Activated CD8-positive, alpha-beta T cell treated with anti-CD3 and anti-CD28 coated beads, Interleukin-2, amount 10 ng/mL, durations not matched to agents 7 days and 5 days (primary cell): ENCODE measurements at regions not wholly inside any gene's neighbourhood (a gene's known extent, or its start where the extent isn't known, plus 50 kb on each side); places are given as distances from the start of the nearest gene placed in this dataset.

Experiments
- ATAC-seq: fragments of 150-1000 bp; cut with Tn5 transposase; one replicate; pipeline ENCODE4 v1.10.0; 2021; ENCODE audit warnings: moderate library complexity
- CTCF ChIA-PET: fragments of 350-600 bp; sonication (Branson Sonifier 250); formaldehyde crosslinking; loops from one replicate; lab custom pipeline; 2021; ENCODE audit warnings: antibody characterized with exemption; lab: Charles Lee
- POLR2A ChIA-PET: fragments of 350-600 bp; sonication (Branson Sonifier 250); formaldehyde crosslinking; loops from one replicate; lab custom pipeline; 2021; ENCODE audit warnings: antibody characterized with exemption; lab: Charles Lee
- DNase-seq: peaks from one replicate; pipeline ENCODE4 v3.0.0-alpha.2; 2020
- H3K27ac Mint-ChIP-seq: one replicate; pipeline ENCODE4 v1.8.0; 2021; ENCODE audit warnings: mild to moderate bottlenecking, mixed read lengths
- H3K27me3 Mint-ChIP-seq: one replicate; pipeline ENCODE4 v1.8.0; 2021; ENCODE audit warnings: low read depth, mixed read lengths
- H3K36me3 Mint-ChIP-seq: one replicate; pipeline ENCODE4 v1.8.0; 2021; ENCODE audit warnings: low read depth, mixed read lengths
- H3K4me1 Mint-ChIP-seq: one replicate; pipeline ENCODE4 v1.8.0; 2021; ENCODE audit warnings: low read depth, mixed read lengths
- H3K4me3 Mint-ChIP-seq: one replicate; pipeline ENCODE4 v1.8.0; 2021; ENCODE audit warnings: mild to moderate bottlenecking, mixed read lengths
- H3K9me3 Mint-ChIP-seq: one replicate; pipeline ENCODE4 v1.8.0; 2022; ENCODE audit warnings: mixed read lengths; ENCODE audit not compliant: insufficient read depth

- no peak overlapping the region for H3K27ac Mint-ChIP-seq
- H3K4me1 Mint-ChIP-seq: peaks cover 48% of the 10 kb centered on the region
- ATAC-seq (no peak), DNase-seq (no peak)
- H3K9me3 Mint-ChIP-seq: peaks cover 5% of the 10 kb centered on the region
- CTCF ChIA-PET: no interaction called here
- H3K36me3 Mint-ChIP-seq: peaks cover 17% of the 10 kb centered on the region
- no peaks in the 10 kb centered on the region for H3K27me3 Mint-ChIP-seq
- POLR2A ChIA-PET: no interaction called here
- no peak overlapping the region for H3K4me3 Mint-ChIP-seq
These were observed 441.1 kb downstream of the FGF9 start for GRCh38 chr13:22111961-22112360.

GRCh38 chr13:22112956-22113745 lies 442.3 kb downstream of the FGF9 start:
- CTCF ChIA-PET: no interaction called here
- DNase-seq (no peak), ATAC-seq (no peak)
- H3K27ac Mint-ChIP-seq: no peak overlapping the region
- H3K4me3 Mint-ChIP-seq: no peak overlapping the region
- H3K36me3 Mint-ChIP-seq: peaks cover 17% of the 10 kb centered on the region
- POLR2A ChIA-PET: no interaction called here
- peaks cover 5% of the 10 kb centered on the region for H3K9me3 Mint-ChIP-seq
- no peaks in the 10 kb centered on the region for H3K27me3 Mint-ChIP-seq
- H3K4me1 Mint-ChIP-seq: peaks cover 38% of the 10 kb centered on the region

GRCh38 chr13:22114630-22115311 lies 443.9 kb downstream of the FGF9 start:
- Mint-ChIP-seq H3K9me3 (peaks cover 5% of the 10 kb centered on the region), H3K4me3 (no peak overlapping the region), H3K4me1 (peaks cover 35% of the 10 kb centered on the region), H3K36me3 (peaks cover 17% of the 10 kb centered on the region), H3K27ac (peak overlapping the region; percentile 62), H3K27me3 (no peaks in the 10 kb centered on the region)
- ATAC-seq: peak; percentile 83
- POLR2A ChIA-PET: no interaction called here
- DNase-seq: peak; percentile 70
- CTCF ChIA-PET: interaction anchor here (1.0 kb wide), 1 partner anchor 38 kb away, joined by 4 read pairs; no protein-coding TSS in a partner anchor

GRCh38 chr13:22118158-22118557 lies 447.3 kb downstream of the FGF9 start:
- Mint-ChIP-seq H3K4me1 (peaks cover 20% of the 10 kb centered on the region), H3K9me3 (peaks cover 4% of the 10 kb centered on the region), H3K27ac (no peak overlapping the region), H3K36me3 (peaks cover 11% of the 10 kb centered on the region), H3K4me3 (no peak overlapping the region), H3K27me3 (no peaks in the 10 kb centered on the region)
- DNase-seq (no peak), ATAC-seq (no peak)
- ChIA-PET POLR2A (no interaction called here), CTCF (no interaction called here)

- H3K27ac Mint-ChIP-seq: no peak overlapping the region
- no peaks in the 10 kb centered on the region for H3K9me3 Mint-ChIP-seq
- no peak overlapping the region for H3K4me3 Mint-ChIP-seq
- ATAC-seq (no peak), DNase-seq (no peak)
- POLR2A ChIA-PET: interaction anchor here (0.6 to 1.1 kb wide), 2 partner anchors 18 to 90 kb away, joined by 3 read pairs; no protein-coding TSS in a partner anchor
- H3K27me3 Mint-ChIP-seq: no peaks in the 10 kb centered on the region
- peaks cover 1% of the 10 kb centered on the region for H3K4me1 Mint-ChIP-seq
- CTCF ChIA-PET: no interaction called here
- H3K36me3 Mint-ChIP-seq: peaks cover under 1% of the 10 kb centered on the region
These were observed 449.8 kb downstream of the FGF9 start for GRCh38 chr13:22120646-22121045.

GRCh38 chr13:22121146-22121739 lies 450.4 kb downstream of the FGF9 start:
- POLR2A ChIA-PET: interaction anchor here (0.6 to 1.1 kb wide), 3 partner anchors 11 to 91 kb away, joined by 3 read pairs; no protein-coding TSS in a partner anchor
- Mint-ChIP-seq H3K9me3 (no peaks in the 10 kb centered on the region), H3K4me1 (peaks cover 6% of the 10 kb centered on the region), H3K4me3 (no peak overlapping the region), H3K27me3 (no peaks in the 10 kb centered on the region), H3K27ac (no peak overlapping the region), H3K36me3 (no peaks in the 10 kb centered on the region)
- no peak for DNase-seq
- CTCF ChIA-PET: no interaction called here
- no peak for ATAC-seq

GRCh38 chr13:22126433-22127021 lies 455.7 kb downstream of the FGF9 start:
- Mint-ChIP-seq H3K9me3 (peaks cover 8% of the 10 kb centered on the region), H3K27ac (no peak overlapping the region), H3K27me3 (no peaks in the 10 kb centered on the region), H3K4me1 (peaks cover 27% of the 10 kb centered on the region), H3K4me3 (no peak overlapping the region), H3K36me3 (peaks cover 2% of the 10 kb centered on the region)
- POLR2A ChIA-PET: no interaction called here
- CTCF ChIA-PET: no interaction called here
- DNase-seq (no peak), ATAC-seq (peak; percentile 71)

GRCh38 chr13:22127277-22128164 lies 456.6 kb downstream of the FGF9 start:
- no peaks in the 10 kb centered on the region for H3K27me3 Mint-ChIP-seq
- ChIA-PET POLR2A (no interaction called here), CTCF (no interaction called here)
- peaks cover 2% of the 10 kb centered on the region for H3K36me3 Mint-ChIP-seq
- no peak for ATAC-seq
- H3K4me1 Mint-ChIP-seq: peaks cover 27% of the 10 kb centered on the region
- H3K27ac Mint-ChIP-seq: no peak overlapping the region
- peaks cover 8% of the 10 kb centered on the region for H3K9me3 Mint-ChIP-seq
- no peak for DNase-seq
- no peak overlapping the region for H3K4me3 Mint-ChIP-seq

GRCh38 chr13:22128441-22129408 lies 457.9 kb downstream of the FGF9 start:
- Mint-ChIP-seq H3K9me3 (peaks cover 8% of the 10 kb centered on the region), H3K27me3 (no peaks in the 10 kb centered on the region), H3K27ac (no peak overlapping the region), H3K4me3 (no peak overlapping the region), H3K36me3 (peaks cover 2% of the 10 kb centered on the region), H3K4me1 (peaks cover 27% of the 10 kb centered on the region)
- ChIA-PET POLR2A (no interaction called here), CTCF (no interaction called here)
- DNase-seq (no peak), ATAC-seq (no peak)

GRCh38 chr13:22130254-22130653 lies 459.4 kb downstream of the FGF9 start:
- no peaks in the 10 kb centered on the region for H3K27me3 Mint-ChIP-seq
- DNase-seq (no peak), ATAC-seq (no peak)
- H3K4me1 Mint-ChIP-seq: peaks cover 27% of the 10 kb centered on the region
- peaks cover 2% of the 10 kb centered on the region for H3K36me3 Mint-ChIP-seq
- H3K27ac Mint-ChIP-seq: no peak overlapping the region
- ChIA-PET CTCF (no interaction called here), POLR2A (no interaction called here)
- H3K4me3 Mint-ChIP-seq: no peak overlapping the region
- peaks cover 8% of the 10 kb centered on the region for H3K9me3 Mint-ChIP-seq
